HL-60 (cell line): ENCODE measurements at regions not wholly inside any gene's neighbourhood (a gene's known extent, or its start where the extent isn't known, plus 50 kb on each side); places are given as distances from the start of the nearest gene placed in this dataset.

Experiments
- CTCF ChIP-seq: IDR thresholded peaks from one replicate; pipeline ENCODE4 v1.5.1; 2011; ENCODE audit warnings: low read length, control low read depth, inconsistent platforms; ENCODE audit not compliant: insufficient read depth
- GABPA ChIP-seq: IDR thresholded peaks from 2 replicates; pipeline ENCODE4 v1.6.1; 2012; ENCODE audit warnings: low read depth
- POLR2AphosphoS5 ChIP-seq: IDR thresholded peaks from 2 replicates; pipeline ENCODE4 v1.6.1; 2012; ENCODE audit warnings: low read depth
- REST ChIP-seq: IDR thresholded peaks from 2 replicates; pipeline ENCODE4 v1.6.1; 2012; ENCODE audit warnings: low read depth; ENCODE audit not compliant: insufficient replicate concordance
- SPI1 ChIP-seq: IDR thresholded peaks from 2 replicates; pipeline ENCODE4 v1.6.1; 2012; ENCODE audit warnings: low read depth, mild to moderate bottlenecking, borderline replicate concordance

- TF ChIP-seq CTCF (no peak), REST (no peak), POLR2AphosphoS5 (no peak), SPI1 (no peak), GABPA (no peak)
Observed at GRCh38 chr13:108428691-108429090, 159.2 kb downstream of the TNFSF13B start.
